DND-41 (cell line): ENCODE measurements at regions not wholly inside any gene's neighbourhood (a gene's known extent, or its start where the extent isn't known, plus 50 kb on each side); places are given as distances from the start of the nearest gene placed in this dataset.

Experiments
- ATAC-seq: fragments of 200-7000 bp; cut with Tn5 transposase; 3 replicates; pipeline ENCODE4 v1.9.1; 2021; ENCODE audit warnings: low read depth; ENCODE audit not compliant: insufficient read depth
- DNase-seq: peaks from one replicate; pipeline ENCODE4 v3.0.0-alpha.2; 2020
- H2AFZ ChIP-seq: 2 replicates; pipeline ENCODE4 v1.6.0; 2012; ENCODE audit warnings: low read depth, low read length
- H3K27ac ChIP-seq: 2 replicates; pipeline ENCODE4 v1.5.1; 2012; ENCODE audit warnings: low read length, inconsistent platforms
- H3K27me3 ChIP-seq: fragments of 200-600 bp; sonication (generic); 2 replicates; pipeline ENCODE4 v1.6.0; 2012; ENCODE audit warnings: low read length, mild to moderate bottlenecking, inconsistent platforms; ENCODE audit not compliant: insufficient read depth, poor library complexity
- H3K36me3 ChIP-seq: 2 replicates; pipeline ENCODE4 v1.5.1; 2012; ENCODE audit warnings: low read length, inconsistent platforms; ENCODE audit not compliant: insufficient read depth
- H3K4me1 ChIP-seq: 2 replicates; pipeline ENCODE4 v1.5.1; 2012; ENCODE audit warnings: mild to moderate bottlenecking, low read length; ENCODE audit not compliant: insufficient read depth
- H3K4me2 ChIP-seq: 2 replicates; pipeline ENCODE4 v1.6.0; 2012; ENCODE audit warnings: mild to moderate bottlenecking, moderate library complexity, low read length, inconsistent platforms; ENCODE audit not compliant: insufficient read depth
- H3K4me3 ChIP-seq, 2 experiments: fragments of 200-600 bp in 1 of 2; shearing (Covaris generic) in 1 of 2; 2 replicates each; pipeline ENCODE4 v1.5.1; 2012 to 2016; ENCODE audit warnings: inconsistent platforms in 2 of 2, low read length in 2 of 2, mild to moderate bottlenecking in 2 of 2, low read depth in 1 of 2, moderate library complexity in 1 of 2
- H3K79me2 ChIP-seq: 2 replicates; pipeline ENCODE4 v1.6.0; 2012; ENCODE audit warnings: low read length, inconsistent platforms; ENCODE audit not compliant: insufficient read depth
- H3K9ac ChIP-seq: 2 replicates; pipeline ENCODE4 v1.6.0; 2012; ENCODE audit warnings: low read depth, mild to moderate bottlenecking, inconsistent platforms, low read length, moderate library complexity
- H3K9me3 ChIP-seq: 2 replicates; pipeline ENCODE4 v1.5.1; 2012; ENCODE audit warnings: low read length, moderate library complexity, mild to moderate bottlenecking, inconsistent platforms; ENCODE audit not compliant: insufficient read depth, severe bottlenecking
- H4K20me1 ChIP-seq: 2 replicates; pipeline ENCODE4 v1.6.0; 2012; ENCODE audit warnings: low read length; ENCODE audit not compliant: insufficient read depth
- EZH2 ChIP-seq: IDR thresholded peaks from 3 replicates; pipeline ENCODE4 v1.6.1; 2012; ENCODE audit warnings: borderline replicate concordance, low read depth, mild to moderate bottlenecking, moderate library complexity, low read length, inconsistent platforms; ENCODE audit not compliant: severe bottlenecking
- TF ChIP-seq, protein P1 (sequence below): IDR thresholded peaks from 2 replicates; pipeline ENCODE4 v1.5.1; 2012; ENCODE audit warnings: borderline replicate concordance, low read length, moderate library complexity, mild to moderate bottlenecking; ENCODE audit not compliant: poor library complexity, severe bottlenecking; ENCODE audit errors: extremely low read depth

- no peaks in the 10 kb centered on the region for H3K27me3 ChIP-seq
- no peaks in the 10 kb centered on the region for H4K20me1 ChIP-seq
- H3K36me3 ChIP-seq: no peaks in the 10 kb centered on the region
- TF ChIP-seq, protein P1, sequence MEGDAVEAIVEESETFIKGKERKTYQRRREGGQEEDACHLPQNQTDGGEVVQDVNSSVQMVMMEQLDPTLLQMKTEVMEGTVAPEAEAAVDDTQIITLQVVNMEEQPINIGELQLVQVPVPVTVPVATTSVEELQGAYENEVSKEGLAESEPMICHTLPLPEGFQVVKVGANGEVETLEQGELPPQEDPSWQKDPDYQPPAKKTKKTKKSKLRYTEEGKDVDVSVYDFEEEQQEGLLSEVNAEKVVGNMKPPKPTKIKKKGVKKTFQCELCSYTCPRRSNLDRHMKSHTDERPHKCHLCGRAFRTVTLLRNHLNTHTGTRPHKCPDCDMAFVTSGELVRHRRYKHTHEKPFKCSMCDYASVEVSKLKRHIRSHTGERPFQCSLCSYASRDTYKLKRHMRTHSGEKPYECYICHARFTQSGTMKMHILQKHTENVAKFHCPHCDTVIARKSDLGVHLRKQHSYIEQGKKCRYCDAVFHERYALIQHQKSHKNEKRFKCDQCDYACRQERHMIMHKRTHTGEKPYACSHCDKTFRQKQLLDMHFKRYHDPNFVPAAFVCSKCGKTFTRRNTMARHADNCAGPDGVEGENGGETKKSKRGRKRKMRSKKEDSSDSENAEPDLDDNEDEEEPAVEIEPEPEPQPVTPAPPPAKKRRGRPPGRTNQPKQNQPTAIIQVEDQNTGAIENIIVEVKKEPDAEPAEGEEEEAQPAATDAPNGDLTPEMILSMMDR: no peak
- DNase-seq: no peak
- no peaks in the 10 kb centered on the region for H3K4me1 ChIP-seq
- no peaks in the 10 kb centered on the region for H3K9me3 ChIP-seq
- ATAC-seq: no peak
- H3K9ac ChIP-seq: no peak overlapping the region
- H3K4me2 ChIP-seq: no peak overlapping the region
- no peak overlapping the region for H3K4me3 ChIP-seq
- no peaks in the 10 kb centered on the region for H3K79me2 ChIP-seq
- H3K27ac ChIP-seq: no peak overlapping the region
- no peak overlapping the region for H2AFZ ChIP-seq
Measured at GRCh38 chrX:81348388-81348787, 146.5 kb downstream of the SH3BGRL start.

- no peak overlapping the region for H3K4me2 ChIP-seq
- no peaks in the 10 kb centered on the region for H3K27me3 ChIP-seq
- H3K36me3 ChIP-seq: no peaks in the 10 kb centered on the region
- H2AFZ ChIP-seq: no peak overlapping the region
- H3K27ac ChIP-seq: no peak overlapping the region
- no peaks in the 10 kb centered on the region for H4K20me1 ChIP-seq
- ATAC-seq: no peak
- no peak overlapping the region for H3K4me3 ChIP-seq
- no peaks in the 10 kb centered on the region for H3K4me1 ChIP-seq
- TF ChIP-seq EZH2: no peak
- TF ChIP-seq, protein P1: no peak
- H3K9me3 ChIP-seq: no peaks in the 10 kb centered on the region
- no peak for DNase-seq
- no peak overlapping the region for H3K9ac ChIP-seq
- H3K79me2 ChIP-seq: no peaks in the 10 kb centered on the region
Measured at GRCh38 chrX:81354954-81355353, 153.1 kb downstream of the SH3BGRL start.

DNA sequence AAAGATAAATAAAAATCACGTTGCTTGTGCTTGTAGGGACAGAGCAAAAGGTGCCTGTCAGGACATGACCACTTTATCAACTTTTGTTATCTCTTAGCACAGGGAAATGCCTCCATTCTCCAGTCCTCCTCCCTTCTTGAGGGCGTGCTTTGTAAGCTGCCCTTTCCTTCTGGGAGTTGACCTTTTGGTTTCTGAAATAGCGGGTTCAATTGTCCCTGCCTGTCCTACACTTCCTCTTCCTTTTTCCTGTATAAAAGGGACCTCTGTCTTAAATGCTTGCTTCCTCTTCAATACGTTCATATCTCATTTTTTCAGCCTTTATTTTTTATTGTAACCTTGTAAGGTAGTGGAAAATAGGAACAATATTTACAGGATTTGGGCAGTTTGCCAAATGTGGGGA is 153.5 kb downstream of the SH3BGRL start:
- no peaks in the 10 kb centered on the region for H3K4me1 ChIP-seq
- no peaks in the 10 kb centered on the region for H3K79me2 ChIP-seq
- H3K9ac ChIP-seq: no peak overlapping the region
- H4K20me1 ChIP-seq: no peaks in the 10 kb centered on the region
- no peaks in the 10 kb centered on the region for H3K9me3 ChIP-seq
- TF ChIP-seq, protein P1: no peak
- no peak for TF ChIP-seq EZH2
- no peak overlapping the region for H3K27ac ChIP-seq
- H3K4me2 ChIP-seq: no peak overlapping the region
- ATAC-seq (no peak), DNase-seq (no peak)
- no peak overlapping the region for H2AFZ ChIP-seq
- H3K36me3 ChIP-seq: no peaks in the 10 kb centered on the region
- no peak overlapping the region for H3K4me3 ChIP-seq
- H3K27me3 ChIP-seq: no peaks in the 10 kb centered on the region

GRCh38 chrX:81367291-81367690 is 165.4 kb downstream of the SH3BGRL start:
- DNase-seq (no peak), ATAC-seq (no peak)
- Histone ChIP-seq H3K4me3 (no peak overlapping the region), H3K27me3 (no peaks in the 10 kb centered on the region), H3K9ac (no peak overlapping the region), H4K20me1 (no peaks in the 10 kb centered on the region), H3K27ac (no peak overlapping the region), H3K79me2 (no peaks in the 10 kb centered on the region), H2AFZ (no peak overlapping the region), H3K36me3 (no peaks in the 10 kb centered on the region), H3K9me3 (no peaks in the 10 kb centered on the region), H3K4me2 (no peak overlapping the region), H3K4me1 (no peaks in the 10 kb centered on the region)
- TF ChIP-seq EZH2: no peak
- TF ChIP-seq, protein P1: no peak
